T-helper 17 cell (primary cell): ENCODE measurements at regions not wholly inside any gene's neighbourhood (a gene's known extent, or its start where the extent isn't known, plus 50 kb on each side); places are given as distances from the start of the nearest gene placed in this dataset.
A peak's percentile ranks its signal among the peaks of the same experiment; 100 is the strongest.

Experiments
- ATAC-seq: fragments of 150-1000 bp; cut with Tn5 transposase; 2 replicates; pipeline ENCODE4 v1.10.0; 2021; ENCODE audit warnings: mild to moderate bottlenecking, moderate library complexity
- DNase-seq, 3 donors: peaks; one replicate each; pipeline versions ENCODE4 v3.0.0 to v3.0.0-alpha.2; 2020 to 2021
- H3K9me3 ChIP-seq: one replicate; pipeline ENCODE4 v1.7.0; 2013; ENCODE audit warnings: low read length, mild to moderate bottlenecking; ENCODE audit not compliant: control insufficient read depth, poor library complexity, severe bottlenecking
- H3K27ac Mint-ChIP-seq: one replicate; pipeline ENCODE4 v1.8.0; 2022; ENCODE audit warnings: mild to moderate bottlenecking, moderate library complexity, mixed read lengths
- H3K27me3 Mint-ChIP-seq: one replicate; pipeline ENCODE4 v1.8.0; 2022; ENCODE audit warnings: mixed read lengths
- H3K36me3 Mint-ChIP-seq: one replicate; pipeline ENCODE4 v1.8.0; 2022; ENCODE audit warnings: low read depth, mixed read lengths
- H3K4me1 Mint-ChIP-seq: one replicate; pipeline ENCODE4 v1.8.0; 2022; ENCODE audit warnings: mild to moderate bottlenecking, mixed read lengths
- H3K4me3 Mint-ChIP-seq: one replicate; pipeline ENCODE4 v1.8.0; 2022; ENCODE audit warnings: mild to moderate bottlenecking, moderate library complexity, mixed read lengths

- no peaks in the 10 kb centered on the region for H3K4me1 Mint-ChIP-seq
- no peaks in the 10 kb centered on the region for H3K9me3 ChIP-seq
Observed at GRCh38 chrX:25156323-25156722, 140.6 kb upstream of the ARX start.

GRCh38 chrX:25154168-25154567 lies 138.4 kb upstream of the ARX start:
- peaks cover 15% of the 10 kb centered on the region for H3K27me3 Mint-ChIP-seq
- ATAC-seq: no peak
- H3K36me3 Mint-ChIP-seq: no peaks in the 10 kb centered on the region
- H3K9me3 ChIP-seq: no peaks in the 10 kb centered on the region
- H3K4me3 Mint-ChIP-seq: no peak overlapping the region
- no peak overlapping the region for H3K27ac Mint-ChIP-seq
- DNase-seq: no peak
- H3K4me1 Mint-ChIP-seq: no peaks in the 10 kb centered on the region

More at GRCh38 chrX:25156323-25156722, 140.6 kb upstream of the ARX start:
- DNase-seq (no peak), ATAC-seq (no peak)
- H3K4me3 Mint-ChIP-seq: no peak overlapping the region
- peaks cover 13% of the 10 kb centered on the region for H3K27me3 Mint-ChIP-seq
- H3K27ac Mint-ChIP-seq: no peak overlapping the region
- H3K36me3 Mint-ChIP-seq: no peaks in the 10 kb centered on the region

GRCh38 chrX:25151749-25152148 lies 136.0 kb upstream of the ARX start:
- no peak overlapping the region for H3K27ac Mint-ChIP-seq
- ATAC-seq (no peak), DNase-seq (no peak)
- H3K9me3 ChIP-seq: no peaks in the 10 kb centered on the region
- peaks cover 15% of the 10 kb centered on the region for H3K27me3 Mint-ChIP-seq
- H3K36me3 Mint-ChIP-seq: no peaks in the 10 kb centered on the region
- H3K4me1 Mint-ChIP-seq: no peaks in the 10 kb centered on the region
- no peak overlapping the region for H3K4me3 Mint-ChIP-seq

GRCh38 chrX:25144043-25144940 lies 128.5 kb upstream of the ARX start:
- Mint-ChIP-seq H3K27me3 (peaks cover 6% of the 10 kb centered on the region), H3K4me3 (no peak overlapping the region), H3K27ac (no peak overlapping the region), H3K4me1 (no peaks in the 10 kb centered on the region), H3K36me3 (no peaks in the 10 kb centered on the region)
- no peak for ATAC-seq
- peak; percentile 6 to 10 (median 7) for DNase-seq
- no peaks in the 10 kb centered on the region for H3K9me3 ChIP-seq

- no peak for ATAC-seq
Observed at GRCh38 chrX:25143596-25143995, 127.8 kb upstream of the ARX start.

GRCh38 chrX:25141684-25142083 lies 125.9 kb upstream of the ARX start:
- Mint-ChIP-seq H3K4me1 (no peaks in the 10 kb centered on the region), H3K36me3 (no peaks in the 10 kb centered on the region), H3K27ac (no peak overlapping the region), H3K4me3 (no peak overlapping the region), H3K27me3 (peaks cover 6% of the 10 kb centered on the region)
- no peaks in the 10 kb centered on the region for H3K9me3 ChIP-seq
- ATAC-seq: no peak
- DNase-seq: no peak

More at GRCh38 chrX:25143596-25143995, 127.8 kb upstream of the ARX start:
- H3K36me3 Mint-ChIP-seq: no peaks in the 10 kb centered on the region
- H3K27ac Mint-ChIP-seq: no peak overlapping the region
- no peaks in the 10 kb centered on the region for H3K4me1 Mint-ChIP-seq
- no peak overlapping the region for H3K4me3 Mint-ChIP-seq
- peaks cover 6% of the 10 kb centered on the region for H3K27me3 Mint-ChIP-seq
- DNase-seq: no peak
- H3K9me3 ChIP-seq: no peaks in the 10 kb centered on the region

GRCh38 chrX:25131055-25131454 lies 115.3 kb upstream of the ARX start:
- peaks cover 2% of the 10 kb centered on the region for H3K36me3 Mint-ChIP-seq
- peaks cover 6% of the 10 kb centered on the region for H3K27me3 Mint-ChIP-seq
- no peak overlapping the region for H3K4me3 Mint-ChIP-seq
- ATAC-seq: no peak
- no peak overlapping the region for H3K27ac Mint-ChIP-seq
- H3K9me3 ChIP-seq: no peaks in the 10 kb centered on the region
- H3K4me1 Mint-ChIP-seq: peaks cover 4% of the 10 kb centered on the region
- DNase-seq: no peak

- Mint-ChIP-seq H3K36me3 (peaks cover 2% of the 10 kb centered on the region), H3K4me1 (peaks cover 4% of the 10 kb centered on the region), H3K27me3 (peaks cover 6% of the 10 kb centered on the region), H3K4me3 (no peak overlapping the region), H3K27ac (no peak overlapping the region)
- no peaks in the 10 kb centered on the region for H3K9me3 ChIP-seq
- DNase-seq (no peak), ATAC-seq (no peak)
Observed at GRCh38 chrX:25130619-25131018, 114.9 kb upstream of the ARX start.

- no peak for DNase-seq
- H3K27me3 Mint-ChIP-seq: peaks cover 6% of the 10 kb centered on the region
- H3K4me3 Mint-ChIP-seq: no peak overlapping the region
- H3K9me3 ChIP-seq: no peaks in the 10 kb centered on the region
- H3K36me3 Mint-ChIP-seq: peaks cover 2% of the 10 kb centered on the region
- H3K27ac Mint-ChIP-seq: no peak overlapping the region
- no peaks in the 10 kb centered on the region for H3K4me1 Mint-ChIP-seq
- ATAC-seq: no peak
Observed at GRCh38 chrX:25125483-25125882, 109.7 kb upstream of the ARX start.

- DNase-seq (no peak), ATAC-seq (no peak)
- Mint-ChIP-seq H3K27me3 (peaks cover 6% of the 10 kb centered on the region), H3K27ac (no peak overlapping the region), H3K36me3 (peaks cover 2% of the 10 kb centered on the region), H3K4me1 (no peaks in the 10 kb centered on the region), H3K4me3 (no peak overlapping the region)
- H3K9me3 ChIP-seq: no peaks in the 10 kb centered on the region
Observed at GRCh38 chrX:25124391-25124790, 108.6 kb upstream of the ARX start.

GRCh38 chrX:25112156-25112555 lies 96.4 kb upstream of the ARX start:
- H3K27me3 Mint-ChIP-seq: no peaks in the 10 kb centered on the region
- ATAC-seq (no peak), DNase-seq (no peak)
- no peaks in the 10 kb centered on the region for H3K36me3 Mint-ChIP-seq
- H3K4me1 Mint-ChIP-seq: no peaks in the 10 kb centered on the region
- no peak overlapping the region for H3K27ac Mint-ChIP-seq
- no peak overlapping the region for H3K4me3 Mint-ChIP-seq
- no peaks in the 10 kb centered on the region for H3K9me3 ChIP-seq

GRCh38 chrX:25108481-25108880 lies 92.7 kb upstream of the ARX start:
- Mint-ChIP-seq H3K27me3 (no peaks in the 10 kb centered on the region), H3K4me3 (no peak overlapping the region), H3K4me1 (no peaks in the 10 kb centered on the region), H3K27ac (no peak overlapping the region), H3K36me3 (no peaks in the 10 kb centered on the region)
- DNase-seq: no peak
- no peak for ATAC-seq
- no peaks in the 10 kb centered on the region for H3K9me3 ChIP-seq

- no peaks in the 10 kb centered on the region for H3K27me3 Mint-ChIP-seq
- no peak overlapping the region for H3K27ac Mint-ChIP-seq
- H3K4me1 Mint-ChIP-seq: no peaks in the 10 kb centered on the region
- DNase-seq (no peak), ATAC-seq (no peak)
- no peaks in the 10 kb centered on the region for H3K36me3 Mint-ChIP-seq
- H3K9me3 ChIP-seq: no peaks in the 10 kb centered on the region
- H3K4me3 Mint-ChIP-seq: no peak overlapping the region
Observed at GRCh38 chrX:25105221-25105620, 89.5 kb upstream of the ARX start.

- DNase-seq (no peak), ATAC-seq (no peak)
- H3K36me3 Mint-ChIP-seq: no peaks in the 10 kb centered on the region
- no peaks in the 10 kb centered on the region for H3K4me1 Mint-ChIP-seq
- no peaks in the 10 kb centered on the region for H3K9me3 ChIP-seq
- no peak overlapping the region for H3K4me3 Mint-ChIP-seq
- peaks cover 9% of the 10 kb centered on the region for H3K27me3 Mint-ChIP-seq
- H3K27ac Mint-ChIP-seq: no peak overlapping the region
Observed at GRCh38 chrX:25096522-25097045, 80.8 kb upstream of the ARX start.
